HEK293T (cell line): ENCODE measurements at regions not wholly inside any gene's neighbourhood (a gene's known extent, or its start where the extent isn't known, plus 50 kb on each side); places are given as distances from the start of the nearest gene placed in this dataset.

ENCODE experiments used
- CTBP1 ChIP-seq: fragments of 450-650 bp; IDR thresholded peaks from 2 replicates; pipeline ENCODE4 v1.6.1; 2016; ENCODE audit warnings: borderline replicate concordance
- ELF4 ChIP-seq: fragments of 450-650 bp; IDR thresholded peaks from 2 replicates; pipeline ENCODE4 v1.6.1; 2017; ENCODE audit warnings: antibody characterized with exemption
- NFRKB ChIP-seq: fragments of 450-650 bp; IDR thresholded peaks from 2 replicates; pipeline ENCODE4 v1.6.1; 2016; ENCODE audit warnings: mild to moderate bottlenecking, moderate library complexity

DNA sequence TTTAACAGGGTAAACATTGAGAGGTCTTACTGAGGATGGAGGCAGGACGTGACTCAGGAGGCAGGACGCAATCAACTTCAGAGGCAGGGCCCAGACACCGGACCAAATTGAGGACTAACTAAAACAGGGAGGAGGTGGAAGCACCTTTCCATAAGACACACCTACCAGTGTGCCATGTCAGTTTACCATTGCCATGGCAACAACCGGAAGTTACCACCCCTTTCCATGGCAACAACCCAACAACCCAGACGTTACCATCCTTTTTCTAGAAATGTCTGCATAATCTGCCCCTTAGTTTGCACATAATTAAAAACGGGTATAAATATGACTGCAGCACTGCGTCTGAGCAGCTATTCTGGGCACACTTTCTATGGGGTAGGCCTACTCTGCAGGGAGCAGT is 53.5 kb upstream of the SOX21 start:
- TF ChIP-seq NFRKB: no peak
- no peak for TF ChIP-seq ELF4
- TF ChIP-seq CTBP1: no peak
